NCI-H2196 (cell line): ENCODE measurements at regions not wholly inside any gene's neighbourhood (a gene's known extent, or its start where the extent isn't known, plus 50 kb on each side); places are given as distances from the start of the nearest gene placed in this dataset.

Source experiments
- DNase-seq: peaks from one replicate; lab custom pipeline; 2025; ENCODE audit not compliant: unreplicated experiment; lab: John Stamatoyannopoulos, UW

GRCh38 chr2:241942416-241943208 is 73.1 kb downstream of the RTP5 start:
- no peak for DNase-seq

GRCh38 chr2:241943209-241943850 is 73.8 kb downstream of the RTP5 start:
- no peak for DNase-seq

- DNase-seq = no peak
Observed at GRCh38 chr2:241943961-241944575, 74.5 kb downstream of the RTP5 start.

DNA sequence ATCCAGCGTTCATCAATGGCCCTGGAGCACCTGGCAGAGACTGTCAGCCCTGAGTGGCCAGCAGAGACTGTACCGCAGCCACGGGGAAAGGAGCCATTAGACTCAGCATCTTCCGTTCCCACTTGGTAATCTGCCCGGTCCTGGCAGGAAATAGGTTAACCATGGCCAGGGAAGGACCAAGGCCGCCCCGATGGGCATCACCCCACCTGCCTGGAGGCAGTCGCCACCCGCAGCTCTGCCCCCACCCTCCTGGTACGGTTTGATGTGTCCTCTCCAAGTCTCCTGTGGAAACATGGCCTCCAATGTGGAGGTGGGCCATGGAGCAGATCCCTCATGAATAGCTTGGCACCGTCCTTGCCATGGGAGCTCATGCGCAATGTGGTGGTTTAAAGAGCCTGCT is 75.3 kb downstream of the RTP5 start:
- DNase-seq = no peak

GRCh38 chr2:241945311-241945710 is 75.8 kb downstream of the RTP5 start:
- no peak for DNase-seq

- DNase-seq = no peak
Observed at GRCh38 chr2:241945803-241946202, 76.3 kb downstream of the RTP5 start.

GRCh38 chr2:241946306-241947003 is 76.9 kb downstream of the RTP5 start:
- no peak for DNase-seq

DNA sequence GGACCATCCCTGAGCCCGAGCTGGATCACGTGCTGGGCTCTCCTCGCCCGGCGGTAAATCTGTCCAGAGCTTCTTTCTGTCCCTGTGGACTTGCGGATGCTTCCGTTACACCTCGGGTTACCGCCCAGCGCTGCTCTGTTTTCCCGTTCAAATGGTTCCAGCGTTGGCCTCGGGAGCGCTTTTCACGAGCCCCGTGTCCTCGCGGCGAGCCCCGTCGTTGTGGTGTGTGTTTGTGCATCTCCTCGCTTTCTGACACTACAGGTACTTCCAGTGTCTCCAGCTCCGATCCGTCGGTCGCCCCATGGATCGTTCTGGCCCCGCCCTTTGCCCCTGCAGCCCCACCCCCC is 77.4 kb downstream of the RTP5 start:
- no peak for DNase-seq

DNA sequence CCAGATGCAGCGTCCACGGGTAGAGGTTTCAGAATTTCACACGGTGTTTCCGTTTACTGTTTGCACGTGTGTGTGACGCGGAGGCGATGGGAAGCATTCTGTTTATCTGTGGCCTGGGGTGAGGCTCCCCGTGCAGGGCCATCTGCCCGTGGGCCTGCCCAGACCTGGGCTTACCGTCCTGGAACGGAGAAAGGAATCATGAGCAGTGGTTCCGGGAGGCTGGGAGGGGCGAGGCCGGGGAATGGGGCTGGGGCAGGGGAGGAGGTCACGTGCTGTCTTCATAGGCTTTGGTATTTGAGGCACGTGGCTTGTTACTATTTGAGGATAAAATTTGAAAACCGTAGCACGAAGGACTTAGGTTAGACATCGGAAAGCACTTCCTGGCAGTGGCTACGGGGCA is 77.9 kb downstream of the RTP5 start:
- DNase-seq = no peak

GRCh38 chr2:241947876-241948275 is 78.3 kb downstream of the RTP5 start:
- DNase-seq = no peak

- DNase-seq = no peak
Observed at GRCh38 chr2:241948299-241948897, 78.9 kb downstream of the RTP5 start.

- DNase-seq = no peak
Observed at GRCh38 chr2:241948901-241949735, 79.6 kb downstream of the RTP5 start.

DNA sequence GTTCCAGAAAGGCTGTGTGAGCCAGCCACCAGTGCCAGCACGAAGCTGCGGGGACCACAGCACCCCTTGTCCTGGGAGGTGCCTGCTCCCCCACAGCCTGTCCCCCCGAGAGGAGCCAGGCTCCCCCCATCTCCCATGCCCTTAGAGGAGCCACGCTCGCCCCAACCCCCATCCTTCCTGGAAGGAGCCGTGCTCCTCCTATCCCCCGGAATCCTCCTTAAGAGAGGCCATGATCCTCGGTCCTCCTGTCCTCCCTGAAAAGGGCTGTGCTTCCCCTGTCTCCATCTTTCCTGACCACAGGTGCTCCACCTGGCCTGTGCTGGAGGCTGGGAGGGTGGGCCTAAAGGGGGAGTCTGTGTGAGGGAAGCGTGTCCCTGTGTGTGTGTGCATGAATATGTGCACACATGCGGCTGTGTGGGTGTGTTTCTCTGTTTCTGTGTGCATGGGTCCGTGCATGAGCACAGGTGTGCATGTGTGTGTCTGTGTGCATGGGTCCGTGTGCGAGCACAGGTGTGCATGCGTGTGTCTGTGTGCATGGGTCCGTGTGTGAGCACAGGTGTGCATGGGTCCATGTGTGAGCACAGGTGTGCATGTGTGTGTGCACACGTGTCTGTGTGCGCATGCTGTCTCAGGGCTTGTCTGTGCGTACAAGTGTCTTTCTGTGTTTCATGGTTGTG is 80.3 kb downstream of the RTP5 start:
- no peak for DNase-seq

DNA sequence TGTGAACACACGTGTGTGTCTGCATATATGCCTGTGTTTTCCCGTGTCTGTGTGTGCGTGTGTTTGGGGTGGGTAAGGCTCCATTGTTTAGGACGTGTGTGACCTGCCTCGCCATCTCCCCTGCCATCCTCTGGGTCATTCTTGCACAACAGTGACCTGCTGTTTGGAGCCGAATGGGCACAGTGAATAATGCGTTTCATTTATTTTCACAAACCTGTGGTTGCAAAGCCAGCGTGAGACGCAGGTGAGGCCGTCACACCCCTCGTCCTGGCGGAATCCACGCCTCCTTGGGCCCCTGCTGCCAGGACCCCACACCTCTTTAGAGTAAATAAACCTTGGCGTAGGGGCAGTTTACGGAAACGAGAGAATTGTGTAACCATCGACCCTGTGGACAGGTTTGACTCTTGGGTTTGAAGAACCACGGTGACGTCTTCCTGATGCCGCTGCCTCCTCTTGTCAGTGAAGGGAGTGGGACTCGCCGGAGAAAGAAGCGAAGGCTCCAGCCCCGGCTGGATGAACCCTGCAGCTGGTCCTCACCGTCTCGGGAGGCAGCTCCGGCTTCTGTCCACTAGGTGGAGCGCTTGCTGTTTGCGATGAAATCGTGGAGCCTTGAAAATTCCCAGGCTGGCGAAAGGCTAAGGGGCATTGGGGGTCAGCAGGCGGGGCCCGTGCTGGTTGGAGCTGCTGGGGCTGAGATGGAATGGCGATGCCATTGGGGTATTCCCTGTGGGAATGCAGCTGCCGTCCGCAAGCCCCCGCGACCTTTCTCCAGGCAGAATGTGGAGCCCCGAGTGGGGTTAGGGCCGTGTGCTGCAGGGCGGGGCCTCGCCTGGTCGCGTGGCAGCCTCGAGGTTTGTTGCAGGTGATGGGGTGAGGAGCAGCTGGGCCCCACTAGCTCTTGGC is 81.1 kb downstream of the RTP5 start:
- DNase-seq = peak; percentile 86

GRCh38 chr2:241951316-241951700 is 81.8 kb downstream of the RTP5 start:
- DNase-seq = no peak

- no peak for DNase-seq
Observed at GRCh38 chr2:241951920-241952319, 82.4 kb downstream of the RTP5 start.

GRCh38 chr2:241952816-241953215 is 83.3 kb downstream of the RTP5 start:
- no peak for DNase-seq

GRCh38 chr2:241953324-241953928 is 83.9 kb downstream of the RTP5 start:
- no peak for DNase-seq
